Adrenal gland (tissue), 5 donors: ENCODE measurements at regions not wholly inside any gene's neighbourhood (a gene's known extent, or its start where the extent isn't known, plus 50 kb on each side); places are given as distances from the start of the nearest gene placed in this dataset.

ENCODE experiments used
- CTCF ChIP-seq, 6 experiments: fragments of 450-650 bp in 4 of 6; fragments of 200-600 bp in 2 of 6; sonication (generic) in 1 of 6; IDR thresholded peaks; 1 replicate in 5 of 6; 2 replicates in 1 of 6; pipeline versions ENCODE4 v1.5.1 to v1.8.0; 2016 to 2021; ENCODE audit warnings: antibody characterized with exemption in 6 of 6, mild to moderate bottlenecking in 2 of 6, moderate library complexity in 1 of 6
- POLR2A ChIP-seq, 2 donors: fragments of 450-650 bp; IDR thresholded peaks; one replicate each; pipeline ENCODE4 v1.6.1; 2017; ENCODE audit warnings: antibody characterized with exemption in 2 of 2, mild to moderate bottlenecking in 2 of 2, moderate library complexity in 1 of 2
- donor health status: DM: no; HTN: no; CAD: no.

GRCh38 chr1:29826646-29827045 is 590.3 kb downstream of the PTPRU start:
- no peak for TF ChIP-seq CTCF (IDR thresholded peaks at IDR 0.05)
- TF ChIP-seq POLR2A (IDR thresholded peaks at IDR 0.05) = no peak
